GM12875 (cell line): ENCODE measurements at regions not wholly inside any gene's neighbourhood (a gene's known extent, or its start where the extent isn't known, plus 50 kb on each side); places are given as distances from the start of the nearest gene placed in this dataset.

Experiments
- H3K4me3 ChIP-seq: one replicate; pipeline ENCODE4 v1.5.1; 2011; ENCODE audit warnings: low read depth, low read length, control low read depth
- TF ChIP-seq, protein P1 (sequence below): IDR thresholded peaks from 2 replicates; pipeline ENCODE4 v1.5.1; 2011; ENCODE audit warnings: low read depth, mild to moderate bottlenecking, control low read depth, inconsistent platforms, low read length, moderate library complexity, borderline replicate concordance; ENCODE audit not compliant: insufficient read depth

DNA sequence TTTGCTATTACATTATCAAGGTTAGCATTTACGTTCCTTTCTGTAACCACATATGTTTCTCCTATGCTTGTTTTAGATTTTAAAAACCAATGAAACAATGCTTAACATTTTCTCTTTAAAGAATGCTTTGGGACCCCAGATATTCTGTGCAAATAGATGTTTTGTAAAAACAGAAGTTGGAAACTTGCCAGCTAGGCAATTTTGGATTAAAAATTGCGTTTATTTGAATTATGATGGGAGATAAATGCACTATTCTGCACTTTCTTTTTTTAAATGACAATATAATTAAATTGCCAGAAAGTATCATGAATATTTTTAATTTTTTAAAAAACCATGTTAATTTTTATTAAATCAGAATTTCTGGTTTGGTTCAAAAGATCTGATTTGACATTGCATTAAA, 81.6 kb downstream of the MACIR start:
- H3K4me3 ChIP-seq = no peak overlapping the region

DNA sequence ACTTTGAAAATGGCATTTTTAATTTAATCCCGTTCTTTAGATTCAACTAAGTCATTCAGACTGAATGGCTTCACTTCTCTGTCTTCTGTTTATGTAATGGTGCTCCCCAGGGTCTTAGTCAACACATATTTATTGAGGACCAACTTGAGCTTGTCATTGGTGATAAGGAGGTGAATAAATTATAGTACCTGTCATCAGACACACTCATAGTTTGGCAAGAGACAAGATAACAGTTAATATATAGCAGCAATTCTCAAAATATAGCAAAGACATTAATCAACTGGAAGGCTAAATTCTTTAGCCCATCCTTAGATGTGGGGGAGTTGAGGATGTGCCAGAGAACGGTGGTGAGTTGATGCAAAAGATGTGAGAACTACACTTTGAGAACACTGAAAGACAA, 78.4 kb downstream of the MACIR start:
- H3K4me3 ChIP-seq = no peak overlapping the region
- TF ChIP-seq, protein P1, sequence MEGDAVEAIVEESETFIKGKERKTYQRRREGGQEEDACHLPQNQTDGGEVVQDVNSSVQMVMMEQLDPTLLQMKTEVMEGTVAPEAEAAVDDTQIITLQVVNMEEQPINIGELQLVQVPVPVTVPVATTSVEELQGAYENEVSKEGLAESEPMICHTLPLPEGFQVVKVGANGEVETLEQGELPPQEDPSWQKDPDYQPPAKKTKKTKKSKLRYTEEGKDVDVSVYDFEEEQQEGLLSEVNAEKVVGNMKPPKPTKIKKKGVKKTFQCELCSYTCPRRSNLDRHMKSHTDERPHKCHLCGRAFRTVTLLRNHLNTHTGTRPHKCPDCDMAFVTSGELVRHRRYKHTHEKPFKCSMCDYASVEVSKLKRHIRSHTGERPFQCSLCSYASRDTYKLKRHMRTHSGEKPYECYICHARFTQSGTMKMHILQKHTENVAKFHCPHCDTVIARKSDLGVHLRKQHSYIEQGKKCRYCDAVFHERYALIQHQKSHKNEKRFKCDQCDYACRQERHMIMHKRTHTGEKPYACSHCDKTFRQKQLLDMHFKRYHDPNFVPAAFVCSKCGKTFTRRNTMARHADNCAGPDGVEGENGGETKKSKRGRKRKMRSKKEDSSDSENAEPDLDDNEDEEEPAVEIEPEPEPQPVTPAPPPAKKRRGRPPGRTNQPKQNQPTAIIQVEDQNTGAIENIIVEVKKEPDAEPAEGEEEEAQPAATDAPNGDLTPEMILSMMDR = no peak

More for the DNA sequence above, 81.6 kb downstream of the MACIR start:
- TF ChIP-seq, protein P1 = no peak

DNA sequence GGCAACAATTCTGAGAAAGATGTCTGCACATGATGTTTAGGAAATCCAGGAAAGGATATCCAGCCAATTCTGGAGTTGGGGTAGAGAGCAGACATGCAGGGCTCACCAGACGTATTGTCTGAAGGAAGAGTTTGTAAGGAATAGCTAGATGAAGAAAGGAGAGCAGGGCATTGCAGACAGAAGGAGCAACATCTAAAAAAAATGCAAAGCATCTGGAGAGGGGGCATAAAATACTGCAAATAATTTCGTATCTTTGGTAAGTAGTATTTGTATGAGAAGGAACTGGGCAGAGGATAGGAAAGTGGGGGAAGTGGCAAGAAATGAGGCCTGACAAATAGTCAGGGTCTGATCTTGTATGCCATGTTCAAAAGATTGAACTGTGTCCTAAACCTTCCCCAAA, 74.8 kb downstream of the MACIR start:
- TF ChIP-seq, protein P1 = no peak

DNA sequence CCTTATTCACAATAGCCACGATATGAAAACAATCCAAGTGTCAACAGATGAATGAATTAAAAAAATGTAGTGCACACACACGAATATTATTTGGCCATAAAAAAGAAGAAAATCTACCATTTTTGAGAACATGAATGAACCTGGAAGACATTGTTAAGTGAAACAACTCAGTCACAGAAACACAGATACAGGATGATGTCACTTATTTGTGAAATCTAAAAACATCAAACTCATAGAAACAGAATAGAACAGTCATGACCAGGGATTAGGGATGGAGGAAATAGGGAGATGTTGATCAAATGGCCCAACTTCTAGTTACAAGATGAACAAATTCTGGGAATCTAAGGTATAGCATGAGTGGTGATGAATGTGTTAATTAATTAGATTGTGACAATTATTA, 72.3 kb downstream of the MACIR start:
- no peak overlapping the region for H3K4me3 ChIP-seq
- TF ChIP-seq, protein P1 = no peak

More for the DNA sequence above, 74.8 kb downstream of the MACIR start:
- no peak overlapping the region for H3K4me3 ChIP-seq
